Esophagus squamous epithelium (tissue), 4 donors: ENCODE measurements at regions not wholly inside any gene's neighbourhood (a gene's known extent, or its start where the extent isn't known, plus 50 kb on each side); places are given as distances from the start of the nearest gene placed in this dataset.

Experiments
- POLR2A ChIP-seq, 4 donors: fragments of 450-650 bp; IDR thresholded peaks; one replicate each; pipeline ENCODE4 v1.6.1; 2017; ENCODE audit warnings: antibody characterized with exemption in 4 of 4, mild to moderate bottlenecking in 4 of 4, moderate library complexity in 3 of 4
- TF ChIP-seq, protein P1 (sequence below), 6 experiments: fragments of 450-650 bp in 4 of 6; fragments of 200-600 bp in 2 of 6; sonication (generic) in 2 of 6; IDR thresholded peaks; one replicate each; pipeline ENCODE4 v1.5.1; 2016 to 2019; ENCODE audit warnings: antibody characterized with exemption in 6 of 6, mild to moderate bottlenecking in 4 of 6, moderate library complexity in 4 of 6

DNA sequence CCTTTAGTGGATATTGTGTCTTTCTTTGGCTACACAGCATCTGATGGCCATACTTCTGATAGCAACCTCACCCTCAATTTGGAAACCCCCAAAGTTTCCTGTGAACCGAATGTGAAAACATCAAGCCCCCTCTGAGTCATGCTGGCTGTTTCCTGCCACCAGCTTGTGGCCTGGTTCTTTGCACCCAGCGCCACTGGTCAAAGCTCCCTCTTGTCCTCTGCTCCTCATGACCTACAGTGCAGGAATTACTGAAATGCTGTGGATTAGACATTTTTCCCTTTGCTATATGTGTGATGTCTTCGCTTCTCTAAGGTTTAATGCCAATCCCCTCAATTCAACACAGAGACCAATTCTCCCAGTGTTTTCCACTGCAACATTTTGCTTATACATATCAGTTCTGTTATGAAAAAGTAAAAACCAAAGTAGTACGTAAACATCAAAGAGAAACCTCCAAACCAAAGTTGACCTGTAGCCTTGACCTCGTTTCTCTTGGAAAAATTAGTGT, 224.0 kb upstream of the TENM3 start:
- TF ChIP-seq, protein P1, sequence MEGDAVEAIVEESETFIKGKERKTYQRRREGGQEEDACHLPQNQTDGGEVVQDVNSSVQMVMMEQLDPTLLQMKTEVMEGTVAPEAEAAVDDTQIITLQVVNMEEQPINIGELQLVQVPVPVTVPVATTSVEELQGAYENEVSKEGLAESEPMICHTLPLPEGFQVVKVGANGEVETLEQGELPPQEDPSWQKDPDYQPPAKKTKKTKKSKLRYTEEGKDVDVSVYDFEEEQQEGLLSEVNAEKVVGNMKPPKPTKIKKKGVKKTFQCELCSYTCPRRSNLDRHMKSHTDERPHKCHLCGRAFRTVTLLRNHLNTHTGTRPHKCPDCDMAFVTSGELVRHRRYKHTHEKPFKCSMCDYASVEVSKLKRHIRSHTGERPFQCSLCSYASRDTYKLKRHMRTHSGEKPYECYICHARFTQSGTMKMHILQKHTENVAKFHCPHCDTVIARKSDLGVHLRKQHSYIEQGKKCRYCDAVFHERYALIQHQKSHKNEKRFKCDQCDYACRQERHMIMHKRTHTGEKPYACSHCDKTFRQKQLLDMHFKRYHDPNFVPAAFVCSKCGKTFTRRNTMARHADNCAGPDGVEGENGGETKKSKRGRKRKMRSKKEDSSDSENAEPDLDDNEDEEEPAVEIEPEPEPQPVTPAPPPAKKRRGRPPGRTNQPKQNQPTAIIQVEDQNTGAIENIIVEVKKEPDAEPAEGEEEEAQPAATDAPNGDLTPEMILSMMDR (IDR thresholded peaks at IDR 0.05): no peak
- no peak for TF ChIP-seq POLR2A (IDR thresholded peaks at IDR 0.05)
